Endothelial cell (in vitro differentiated cells): ENCODE measurements at regions not wholly inside any gene's neighbourhood (a gene's known extent, or its start where the extent isn't known, plus 50 kb on each side); places are given as distances from the start of the nearest gene placed in this dataset.

ENCODE experiments used
- DNase-seq: peaks from one replicate; pipeline ENCODE4 v3.0.0; 2021; ENCODE audit warnings: low spot score
- H3K27ac Mint-ChIP-seq: one replicate; pipeline ENCODE4 v1.8.0; 2021; ENCODE audit warnings: mixed read lengths, inconsistent platforms; ENCODE audit not compliant: unreplicated experiment
- H3K27me3 Mint-ChIP-seq: one replicate; pipeline ENCODE4 v1.8.0; 2021; ENCODE audit warnings: mild to moderate bottlenecking, moderate library complexity, mixed read lengths, inconsistent platforms; ENCODE audit not compliant: unreplicated experiment
- H3K36me3 Mint-ChIP-seq: one replicate; pipeline ENCODE4 v1.8.0; 2021; ENCODE audit warnings: mild to moderate bottlenecking, low read depth, mixed read lengths, inconsistent platforms; ENCODE audit not compliant: unreplicated experiment
- H3K4me1 Mint-ChIP-seq: one replicate; pipeline ENCODE4 v1.8.0; 2021; ENCODE audit warnings: mild to moderate bottlenecking, mixed read lengths, inconsistent platforms; ENCODE audit not compliant: unreplicated experiment
- H3K4me3 Mint-ChIP-seq: one replicate; pipeline ENCODE4 v1.8.0; 2021; ENCODE audit warnings: mild to moderate bottlenecking, mixed read lengths, inconsistent platforms; ENCODE audit not compliant: unreplicated experiment
- H3K9me3 Mint-ChIP-seq: one replicate; pipeline ENCODE4 v1.8.0; 2021; ENCODE audit warnings: mixed read lengths, inconsistent platforms; ENCODE audit not compliant: unreplicated experiment
- CTCF ChIP-seq: fragments of 200-600 bp; sonication (generic); IDR thresholded peaks from one replicate; pipeline ENCODE4 v1.5.0; 2021; ENCODE audit warnings: antibody characterized with exemption; ENCODE audit not compliant: unreplicated experiment

- Mint-ChIP-seq H3K4me1 (peaks cover 10% of the 10 kb centered on the region), H3K36me3 (no peaks in the 10 kb centered on the region)
- DNase-seq, result no peak
Observed at GRCh38 chr4:144504883-144505282, 141.1 kb upstream of the HHIP start.

GRCh38 chr4:144507311-144508101 lies 138.4 kb upstream of the HHIP start:
- DNase-seq, result no peak
- Mint-ChIP-seq H3K27ac (no peak overlapping the region), H3K4me3 (no peak overlapping the region), H3K27me3 (no peaks in the 10 kb centered on the region), H3K4me1 (peaks cover 8% of the 10 kb centered on the region), H3K36me3 (no peaks in the 10 kb centered on the region), H3K9me3 (no peaks in the 10 kb centered on the region)
- TF ChIP-seq CTCF, result no peak

More at GRCh38 chr4:144504883-144505282, 141.1 kb upstream of the HHIP start:
- no peak for TF ChIP-seq CTCF
- Mint-ChIP-seq H3K27ac (no peak overlapping the region), H3K27me3 (no peaks in the 10 kb centered on the region), H3K4me3 (no peak overlapping the region), H3K9me3 (no peaks in the 10 kb centered on the region)

GRCh38 chr4:144509088-144510015 lies 136.6 kb upstream of the HHIP start:
- Mint-ChIP-seq H3K4me1 (no peaks in the 10 kb centered on the region), H3K27ac (no peak overlapping the region), H3K9me3 (no peaks in the 10 kb centered on the region), H3K27me3 (no peaks in the 10 kb centered on the region), H3K4me3 (no peak overlapping the region), H3K36me3 (no peaks in the 10 kb centered on the region)
- no peak for TF ChIP-seq CTCF
- DNase-seq, result no peak

GRCh38 chr4:144514736-144515135 lies 131.2 kb upstream of the HHIP start:
- no peaks in the 10 kb centered on the region for H3K9me3 Mint-ChIP-seq
- TF ChIP-seq CTCF, result no peak
- H3K4me3 Mint-ChIP-seq, result no peak overlapping the region
- no peaks in the 10 kb centered on the region for H3K36me3 Mint-ChIP-seq
- peaks cover 8% of the 10 kb centered on the region for H3K4me1 Mint-ChIP-seq
- no peak overlapping the region for H3K27ac Mint-ChIP-seq
- no peak for DNase-seq
- H3K27me3 Mint-ChIP-seq, result no peaks in the 10 kb centered on the region
